Activated gamma-delta T cell treated with Interleukin-2 at 50 U/mL for 16 hours (primary cell): ENCODE measurements at regions not wholly inside any gene's neighbourhood (a gene's known extent, or its start where the extent isn't known, plus 50 kb on each side); places are given as distances from the start of the nearest gene placed in this dataset.

Experiments
- DNase-seq: peaks from one replicate; pipeline ENCODE4 v3.0.0-alpha.2; 2020

DNA sequence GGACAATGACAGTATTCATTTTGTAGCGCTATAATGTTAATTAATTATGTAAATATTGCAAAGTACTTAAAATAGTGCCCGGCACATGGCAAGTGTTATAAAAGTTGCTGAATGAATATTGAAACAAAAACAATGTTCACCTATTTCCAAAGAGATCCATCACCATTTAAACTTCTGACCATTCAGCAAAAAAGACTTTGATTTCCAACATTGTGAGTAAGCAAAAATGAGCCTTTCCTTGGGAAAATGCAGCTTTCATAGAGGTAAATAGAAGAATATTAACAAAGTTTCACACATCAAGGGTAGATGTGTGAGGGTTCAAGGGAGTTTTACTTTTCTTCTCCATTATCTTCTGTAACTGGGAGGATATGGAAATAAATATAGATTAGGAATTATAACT lies 1089.4 kb upstream of the C9orf72 start:
- no peak for DNase-seq

- DNase-seq: no peak
Measured at GRCh38 chr9:28668158-28668557, 1094.9 kb upstream of the C9orf72 start.

GRCh38 chr9:28671000-28671399 lies 1097.7 kb upstream of the C9orf72 start:
- DNase-seq: no peak

- no peak for DNase-seq
Measured at GRCh38 chr9:28678097-28678496, 1104.8 kb upstream of the C9orf72 start.

DNA sequence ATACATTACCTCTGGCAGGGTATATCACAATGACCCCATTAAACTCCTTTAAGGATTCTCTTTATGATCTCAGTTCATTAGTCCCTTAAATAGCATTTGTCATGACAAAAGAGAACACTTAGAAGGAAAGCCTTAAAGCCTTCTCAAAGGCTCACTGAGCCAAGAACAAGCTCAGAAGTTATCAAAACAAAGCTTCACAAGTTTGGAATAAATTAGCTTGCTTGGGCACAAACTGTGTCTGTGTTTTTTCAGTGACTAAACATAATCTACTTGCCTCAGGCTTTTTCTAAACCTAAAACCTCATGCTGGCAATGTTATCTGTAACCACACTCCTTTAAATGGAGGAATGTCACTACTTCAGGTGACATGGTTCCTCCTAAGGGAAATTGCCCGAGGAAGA lies 1114.9 kb upstream of the C9orf72 start:
- no peak for DNase-seq

GRCh38 chr9:28692012-28692411 lies 1118.7 kb upstream of the C9orf72 start:
- no peak for DNase-seq

GRCh38 chr9:28696960-28697359 lies 1123.7 kb upstream of the C9orf72 start:
- DNase-seq: no peak

DNA sequence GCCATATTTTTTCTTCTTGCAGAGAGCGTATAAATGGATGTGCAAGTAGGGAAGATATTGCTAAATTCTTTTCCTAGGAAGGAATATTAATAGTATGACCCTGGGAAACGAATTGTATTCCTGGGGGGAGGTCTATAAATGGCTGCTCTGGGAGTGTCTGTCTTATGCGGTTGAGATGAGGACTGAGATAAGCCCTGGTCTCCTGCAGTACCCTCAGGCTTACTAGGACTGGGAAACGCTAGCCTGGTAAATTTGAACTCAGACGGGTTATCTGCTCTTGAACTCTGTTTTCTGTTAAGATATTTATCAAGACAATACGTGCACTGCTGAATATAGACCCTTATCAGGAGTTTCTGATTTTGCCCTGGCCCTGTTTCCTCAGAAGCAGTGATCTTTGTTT lies 1126.4 kb upstream of the C9orf72 start:
- no peak for DNase-seq

- DNase-seq: no peak
Measured at GRCh38 chr9:28707616-28708015, 1134.3 kb upstream of the C9orf72 start.

- DNase-seq: no peak
Measured at GRCh38 chr9:28714188-28714587, 1140.9 kb upstream of the C9orf72 start.

GRCh38 chr9:28718226-28718625 lies 1144.9 kb upstream of the C9orf72 start:
- DNase-seq: no peak

DNA sequence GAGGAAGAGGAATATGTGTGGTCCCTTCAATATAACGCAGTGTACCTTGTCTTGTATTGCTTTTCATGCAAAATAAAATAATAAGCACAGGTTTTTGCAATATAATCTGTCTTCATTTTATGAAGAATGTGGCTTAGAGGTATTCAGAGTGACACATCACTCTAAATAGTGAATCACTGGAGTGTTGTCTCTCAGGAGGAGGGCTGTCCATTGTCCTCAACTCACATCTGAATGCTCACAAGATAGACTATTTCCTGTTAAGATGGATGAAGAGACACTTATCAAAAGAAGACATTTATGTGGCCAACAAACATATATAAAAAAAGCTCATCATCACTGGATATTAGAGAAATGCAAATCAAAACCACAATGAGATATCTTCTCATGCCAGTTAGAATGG lies 1147.5 kb upstream of the C9orf72 start:
- DNase-seq: no peak

GRCh38 chr9:28730111-28730510 lies 1156.8 kb upstream of the C9orf72 start:
- no peak for DNase-seq

- DNase-seq: no peak
Measured at GRCh38 chr9:28735738-28736342, 1162.6 kb upstream of the C9orf72 start.

GRCh38 chr9:28741459-28741858 lies 1168.2 kb upstream of the C9orf72 start:
- no peak for DNase-seq

DNA sequence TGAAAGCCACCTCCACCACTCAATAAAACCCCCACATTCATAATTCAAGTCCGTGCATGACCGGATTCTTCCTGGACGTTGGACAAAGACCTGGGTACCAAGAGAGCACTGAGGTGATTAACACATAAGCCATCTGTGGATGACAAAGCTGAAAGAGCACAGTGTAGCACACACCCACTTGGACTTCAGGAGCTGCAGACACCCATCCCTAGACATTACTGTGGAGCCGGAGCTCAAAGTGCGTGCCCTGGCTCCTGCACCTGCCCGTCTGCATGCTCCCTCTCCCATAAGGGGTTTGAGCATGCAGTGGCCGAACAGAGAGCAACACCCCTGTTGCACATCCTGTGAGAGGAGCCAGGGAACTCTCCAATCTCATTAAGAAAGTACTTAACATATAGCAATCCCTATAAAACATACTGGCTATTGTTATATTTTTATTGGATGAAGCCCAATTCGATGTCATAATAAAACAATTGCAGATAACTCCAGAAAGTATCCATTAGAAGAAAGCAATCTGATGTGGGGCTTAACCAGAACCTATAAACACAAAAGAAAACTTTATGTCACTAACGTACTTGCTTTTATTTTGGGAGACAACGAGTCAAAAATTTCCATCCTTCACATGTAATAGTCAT lies 1174.2 kb upstream of the C9orf72 start:
- DNase-seq: no peak

DNA sequence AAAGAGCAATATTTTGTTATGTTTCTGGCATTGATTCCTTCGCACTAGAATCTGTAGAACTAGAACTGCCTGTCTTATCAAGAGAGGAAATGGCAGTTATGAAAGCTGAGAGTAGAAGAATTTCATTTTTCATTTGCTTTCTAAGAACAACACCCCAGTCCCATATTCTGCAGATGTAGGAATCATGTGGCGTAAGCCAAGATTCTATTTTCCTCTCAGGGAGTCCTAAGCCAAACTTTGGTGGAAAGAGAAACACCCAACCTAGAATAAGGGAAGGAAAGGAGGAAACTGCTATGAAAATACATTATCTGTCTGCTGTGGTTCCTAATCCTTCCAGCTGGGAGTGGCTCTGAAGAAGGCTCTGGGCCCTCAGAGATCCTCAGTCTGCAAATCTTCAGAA lies 1176.9 kb upstream of the C9orf72 start:
- no peak for DNase-seq

- DNase-seq: no peak
Measured at GRCh38 chr9:28758341-28758740, 1185.1 kb upstream of the C9orf72 start.

- no peak for DNase-seq
Measured at GRCh38 chr9:28758971-28759370, 1185.7 kb upstream of the C9orf72 start.

DNA sequence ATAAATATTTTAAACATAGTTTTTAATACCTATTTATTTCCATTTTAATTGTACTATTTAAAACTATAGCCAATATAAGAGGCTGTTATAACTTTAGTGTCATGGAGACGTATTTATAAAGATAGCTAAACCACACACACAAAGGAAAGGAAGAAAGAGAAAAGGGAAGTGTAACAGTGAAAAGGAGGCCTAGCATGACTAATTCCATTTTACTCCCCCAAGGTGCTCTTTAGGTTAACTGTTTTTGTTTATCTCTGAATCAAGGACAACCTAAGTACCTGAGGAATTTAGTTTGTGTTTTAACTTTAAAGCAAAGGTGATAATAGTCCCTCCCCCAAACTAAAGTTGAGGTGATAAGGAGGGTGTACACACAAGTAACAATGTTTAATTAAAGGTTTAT lies 1188.9 kb upstream of the C9orf72 start:
- DNase-seq: no peak

DNA sequence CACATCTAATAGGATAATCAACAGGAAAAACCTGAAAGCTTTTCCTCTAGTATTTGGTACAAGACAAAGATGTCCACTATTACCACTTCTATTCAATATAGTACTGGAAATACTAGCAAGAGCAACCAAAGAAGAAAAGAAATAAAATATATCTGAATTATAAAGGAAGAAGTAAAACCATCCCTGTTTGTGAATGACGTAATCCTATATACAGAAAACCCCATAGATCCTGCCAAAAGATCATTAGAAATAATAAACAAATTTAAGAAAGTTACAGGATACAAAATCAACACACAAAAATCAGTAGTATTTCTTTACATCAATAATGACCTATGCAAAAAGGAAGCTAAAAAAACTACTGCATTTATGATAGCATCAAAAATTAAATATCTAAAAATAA lies 1191.3 kb upstream of the C9orf72 start:
- DNase-seq: no peak

GRCh38 chr9:28770226-28770625 lies 1196.9 kb upstream of the C9orf72 start:
- no peak for DNase-seq

- DNase-seq: no peak
Measured at GRCh38 chr9:28770827-28771226, 1197.5 kb upstream of the C9orf72 start.

- no peak for DNase-seq
Measured at GRCh38 chr9:28774433-28775235, 1201.4 kb upstream of the C9orf72 start.
